ENCODE measurements at regions not wholly inside any gene's neighbourhood (a gene's known extent, or its start where the extent isn't known, plus 50 kb on each side); places are given as distances from the start of the nearest gene placed in this dataset. TPM values are rescaled to one million over a fixed set of nuclear protein-coding genes. Genes with fewer than 3 reads are reported as not detected.

GRCh38 chr3:168154089-168154488 lies 58.4 kb upstream of the GOLIM4 start:
- H3K4me3 ChIP-seq (replicated peaks; ENCODE audit: insufficient read depth, low read length), result no peak overlapping the region
- no peak for TF ChIP-seq GABPA (IDR thresholded peaks at IDR 0.05; ENCODE audit: low read depth)
- no peak for DNase-seq (ENCODE audit: low read depth in 1 of 2, low spot score in 1 of 2)
- no peaks in the 10 kb centered on the region for H3K27me3 ChIP-seq (ENCODE audit: insufficient read depth, poor library complexity, severe bottlenecking)
- no peak overlapping the region for H3K27ac ChIP-seq (replicated peaks)

- Histone ChIP-seq H3K4me3 (replicated peaks; ENCODE audit: insufficient read depth, low read length) (no peak overlapping the region), H3K27ac (replicated peaks) (no peak overlapping the region), H3K27me3 (ENCODE audit: insufficient read depth, poor library complexity, severe bottlenecking) (no peaks in the 10 kb centered on the region)
- TF ChIP-seq CTCF (IDR thresholded peaks at IDR 0.05; ENCODE audit: insufficient read depth, low read length) (no peak), POLR2AphosphoS5 (IDR thresholded peaks at IDR 0.05; ENCODE audit: low read depth) (no peak), GABPA (IDR thresholded peaks at IDR 0.05; ENCODE audit: low read depth) (no peak), SPI1 (IDR thresholded peaks at IDR 0.05; ENCODE audit: borderline replicate concordance, low read depth) (no peak), REST (IDR thresholded peaks at IDR 0.05; ENCODE audit: insufficient replicate concordance, low read depth) (no peak)
- no peak for DNase-seq (ENCODE audit: low read depth in 1 of 2, low spot score in 1 of 2)
These were observed 56.4 kb upstream of the GOLIM4 start for GRCh38 chr3:168152149-168152548.

Small RNAs in the stretch of these regions (microRNA-seq; reads per million reads assigned to microRNA genes)
- gene MIR551B, result not detected

Data from HL-60 (cell line).